HEK293 (cell line): ENCODE measurements at regions not wholly inside any gene's neighbourhood (a gene's known extent, or its start where the extent isn't known, plus 50 kb on each side); places are given as distances from the start of the nearest gene placed in this dataset.

ENCODE experiments used
- CTCF ChIA-PET: fragments of 350-600 bp; formaldehyde crosslinking; extraction: SDS; loops from one replicate; lab custom pipeline; 2021; ENCODE audit warnings: antibody characterized with exemption; lab: Yijun Ruan, JAX
- POLR2A ChIA-PET: fragments of 300-600 bp; formaldehyde crosslinking; extraction: SDS; loops from one replicate; lab custom pipeline; 2020; ENCODE audit warnings: antibody characterized with exemption, inconsistent platforms; lab: Yijun Ruan, JAX
- H3K27ac ChIP-seq: fragments of 200-500 bp; sonication (Bioruptor generic); 2 replicates; pipeline ENCODE4 v1.5.1; 2014; ENCODE audit warnings: low read depth, low read length, control low read depth, inconsistent platforms; ENCODE audit errors: extremely low read depth
- H3K36me3 ChIP-seq, 2 experiments: fragments of 200-500 bp in 1 of 2; sonication (Bioruptor generic) in 1 of 2; 1 replicate in 1 of 2; 2 replicates in 1 of 2; pipeline ENCODE4 v1.5.1; 2014 to 2017; ENCODE audit warnings: inconsistent platforms in 2 of 2, low read length in 2 of 2; ENCODE audit not compliant: control insufficient read depth in 2 of 2, insufficient read depth in 1 of 2
- H3K4me1 ChIP-seq: fragments of 200-500 bp; sonication (Bioruptor generic); 2 replicates; pipeline ENCODE4 v1.5.1; 2014; ENCODE audit warnings: mild to moderate bottlenecking, low read length, inconsistent platforms; ENCODE audit not compliant: control insufficient read depth, insufficient read depth
- H3K4me3 ChIP-seq: 2 replicates; pipeline ENCODE4 v1.5.1; 2011; ENCODE audit warnings: low read depth, mild to moderate bottlenecking, control low read depth, low read length, moderate library complexity
- H3K9me3 ChIP-seq: fragments of 200-500 bp; sonication (Bioruptor generic); 2 replicates; pipeline ENCODE4 v1.5.1; 2014; ENCODE audit warnings: low read depth, low read length, inconsistent platforms; ENCODE audit not compliant: control insufficient read depth, insufficient read depth
- KLF8 ChIP-seq: fragments of 450-650 bp; formaldehyde crosslinking; IDR thresholded peaks from 2 replicates; pipeline ENCODE4 v1.5.1; 2016; ENCODE audit warnings: missing biosample characterization, missing genetic modification characterization
- PRDM10 ChIP-seq: fragments of 450-650 bp; formaldehyde crosslinking; IDR thresholded peaks from 2 replicates; pipeline ENCODE4 v1.5.1; 2016; ENCODE audit warnings: missing biosample characterization, missing genetic modification characterization
- SETDB1 ChIP-seq: IDR thresholded peaks from one replicate; pipeline ENCODE4 v1.6.1; 2017; ENCODE audit warnings: mild to moderate bottlenecking, low read length, moderate library complexity, mixed read lengths; ENCODE audit not compliant: insufficient read length
- ZFP37 ChIP-seq: fragments of 450-650 bp; formaldehyde crosslinking; IDR thresholded peaks from 2 replicates; pipeline ENCODE4 v1.5.1; 2016; ENCODE audit warnings: missing biosample characterization, missing genetic modification characterization
- ZNF175 ChIP-seq: fragments of 450-650 bp; formaldehyde crosslinking; IDR thresholded peaks from 2 replicates; pipeline ENCODE4 v1.5.1; 2016; ENCODE audit warnings: missing biosample characterization, missing genetic modification characterization
- ZNF23 ChIP-seq: fragments of 450-650 bp; formaldehyde crosslinking; IDR thresholded peaks from 2 replicates; pipeline ENCODE4 v1.5.1; 2016; ENCODE audit warnings: missing biosample characterization, missing genetic modification characterization, borderline replicate concordance
- ZNF48 ChIP-seq: fragments of 450-650 bp; formaldehyde crosslinking; IDR thresholded peaks from 2 replicates; pipeline ENCODE4 v1.5.1; 2016; ENCODE audit warnings: missing biosample characterization, missing genetic modification characterization
- ZNF548 ChIP-seq: fragments of 450-650 bp; formaldehyde crosslinking; IDR thresholded peaks from 2 replicates; pipeline ENCODE4 v1.5.1; 2016; ENCODE audit warnings: missing biosample characterization, missing genetic modification characterization
- ZNF555 ChIP-seq: fragments of 450-650 bp; formaldehyde crosslinking; conservative IDR thresholded peaks from 2 replicates; pipeline ENCODE4 v1.5.1; 2017; ENCODE audit warnings: missing biosample characterization, mild to moderate bottlenecking, missing genetic modification characterization, inconsistent platforms
- ZNF585B ChIP-seq: fragments of 450-650 bp; formaldehyde crosslinking; IDR thresholded peaks from 2 replicates; pipeline ENCODE4 v1.5.1; 2016; ENCODE audit warnings: missing biosample characterization, missing genetic modification characterization
- ZNF658 ChIP-seq: fragments of 450-650 bp; formaldehyde crosslinking; IDR thresholded peaks from 2 replicates; pipeline ENCODE4; 2016; ENCODE audit warnings: missing biosample characterization, missing genetic modification characterization
- ZNF677 ChIP-seq: fragments of 450-650 bp; IDR thresholded peaks from 2 replicates; pipeline ENCODE4 v1.5.0; 2018; ENCODE audit warnings: missing biosample characterization, mild to moderate bottlenecking, missing genetic modification characterization, moderate library complexity
- ZNF747 ChIP-seq: fragments of 450-650 bp; formaldehyde crosslinking; IDR thresholded peaks from 2 replicates; pipeline ENCODE4 v1.5.1; 2016; ENCODE audit warnings: missing biosample characterization, missing genetic modification characterization
- ZNF776 ChIP-seq: fragments of 450-650 bp; formaldehyde crosslinking; IDR thresholded peaks from 2 replicates; pipeline ENCODE4 v1.5.0; 2017; ENCODE audit warnings: missing biosample characterization, missing genetic modification characterization, borderline replicate concordance
- ZNF777 ChIP-seq: fragments of 450-650 bp; formaldehyde crosslinking; IDR thresholded peaks from 2 replicates; pipeline ENCODE4 v1.5.1; 2017; ENCODE audit warnings: missing biosample characterization, missing genetic modification characterization, borderline replicate concordance
- ZNF837 ChIP-seq: fragments of 450-650 bp; formaldehyde crosslinking; IDR thresholded peaks from 2 replicates; pipeline ENCODE4 v1.5.1; 2016; ENCODE audit warnings: missing biosample characterization, missing genetic modification characterization
- ZSCAN5A ChIP-seq: fragments of 450-650 bp; formaldehyde crosslinking; IDR thresholded peaks from 2 replicates; pipeline ENCODE4 v1.5.1; 2016; ENCODE audit warnings: missing biosample characterization, missing genetic modification characterization
- TF ChIP-seq, protein P1 (sequence below): fragments of 450-650 bp; formaldehyde crosslinking; IDR thresholded peaks from 2 replicates; pipeline ENCODE4 v1.5.1; 2016; ENCODE audit warnings: missing biosample characterization, missing genetic modification characterization
- TF ChIP-seq, protein P2 (sequence below): fragments of 450-650 bp; formaldehyde crosslinking; IDR thresholded peaks from 2 replicates; pipeline ENCODE4 v1.5.1; 2016; ENCODE audit warnings: missing biosample characterization, missing genetic modification characterization
- TF ChIP-seq, protein P3 (sequence below): fragments of 450-650 bp; formaldehyde crosslinking; IDR thresholded peaks from 2 replicates; pipeline ENCODE4 v1.5.1; 2017; ENCODE audit warnings: missing biosample characterization, missing genetic modification characterization

- H3K4me3 ChIP-seq, result no peak overlapping the region
- TF ChIP-seq ZNF175 (no peak), KLF8 (tag by site-specific recombination) (no peak), ZSCAN5A (tag by site-specific recombination) (no peak), ZNF747 (tag by site-specific recombination) (no peak), ZNF48 (tag by site-specific recombination) (no peak), ZNF658 (tag by site-specific recombination) (no peak), ZNF776 (tag by site-specific recombination) (no peak), PRDM10 (tag by site-specific recombination) (no peak), ZNF777 (no peak), ZNF677 (tag by site-specific recombination) (no peak), SETDB1 (no peak), ZNF837 (tag by site-specific recombination) (no peak)
- TF ChIP-seq, protein P1, sequence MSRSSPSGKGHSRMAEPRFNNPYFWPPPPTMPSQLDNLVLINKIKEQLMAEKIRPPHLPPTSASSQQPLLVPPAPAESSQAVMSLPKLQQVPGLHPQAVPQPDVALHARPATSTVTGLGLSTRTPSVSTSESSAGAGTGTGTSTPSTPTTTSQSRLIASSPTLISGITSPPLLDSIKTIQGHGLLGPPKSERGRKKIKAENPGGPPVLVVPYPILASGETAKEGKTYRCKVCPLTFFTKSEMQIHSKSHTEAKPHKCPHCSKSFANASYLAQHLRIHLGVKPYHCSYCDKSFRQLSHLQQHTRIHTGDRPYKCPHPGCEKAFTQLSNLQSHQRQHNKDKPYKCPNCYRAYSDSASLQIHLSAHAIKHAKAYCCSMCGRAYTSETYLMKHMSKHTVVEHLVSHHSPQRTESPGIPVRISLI (tag by site-specific recombination), result no peak
- TF ChIP-seq, protein P2, sequence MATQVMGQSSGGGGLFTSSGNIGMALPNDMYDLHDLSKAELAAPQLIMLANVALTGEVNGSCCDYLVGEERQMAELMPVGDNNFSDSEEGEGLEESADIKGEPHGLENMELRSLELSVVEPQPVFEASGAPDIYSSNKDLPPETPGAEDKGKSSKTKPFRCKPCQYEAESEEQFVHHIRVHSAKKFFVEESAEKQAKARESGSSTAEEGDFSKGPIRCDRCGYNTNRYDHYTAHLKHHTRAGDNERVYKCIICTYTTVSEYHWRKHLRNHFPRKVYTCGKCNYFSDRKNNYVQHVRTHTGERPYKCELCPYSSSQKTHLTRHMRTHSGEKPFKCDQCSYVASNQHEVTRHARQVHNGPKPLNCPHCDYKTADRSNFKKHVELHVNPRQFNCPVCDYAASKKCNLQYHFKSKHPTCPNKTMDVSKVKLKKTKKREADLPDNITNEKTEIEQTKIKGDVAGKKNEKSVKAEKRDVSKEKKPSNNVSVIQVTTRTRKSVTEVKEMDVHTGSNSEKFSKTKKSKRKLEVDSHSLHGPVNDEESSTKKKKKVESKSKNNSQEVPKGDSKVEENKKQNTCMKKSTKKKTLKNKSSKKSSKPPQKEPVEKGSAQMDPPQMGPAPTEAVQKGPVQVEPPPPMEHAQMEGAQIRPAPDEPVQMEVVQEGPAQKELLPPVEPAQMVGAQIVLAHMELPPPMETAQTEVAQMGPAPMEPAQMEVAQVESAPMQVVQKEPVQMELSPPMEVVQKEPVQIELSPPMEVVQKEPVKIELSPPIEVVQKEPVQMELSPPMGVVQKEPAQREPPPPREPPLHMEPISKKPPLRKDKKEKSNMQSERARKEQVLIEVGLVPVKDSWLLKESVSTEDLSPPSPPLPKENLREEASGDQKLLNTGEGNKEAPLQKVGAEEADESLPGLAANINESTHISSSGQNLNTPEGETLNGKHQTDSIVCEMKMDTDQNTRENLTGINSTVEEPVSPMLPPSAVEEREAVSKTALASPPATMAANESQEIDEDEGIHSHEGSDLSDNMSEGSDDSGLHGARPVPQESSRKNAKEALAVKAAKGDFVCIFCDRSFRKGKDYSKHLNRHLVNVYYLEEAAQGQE (tag by site-specific recombination), result no peak
- no peaks in the 10 kb centered on the region for H3K36me3 ChIP-seq
- no peak overlapping the region for H3K27ac ChIP-seq
- H3K4me1 ChIP-seq, result no peaks in the 10 kb centered on the region
- ChIA-PET CTCF (no interaction called here), POLR2A (no interaction called here)
- H3K9me3 ChIP-seq, result no peaks in the 10 kb centered on the region
Observed at GRCh38 chr3:835096-835495, 257.7 kb upstream of the CNTN6 start.

DNA sequence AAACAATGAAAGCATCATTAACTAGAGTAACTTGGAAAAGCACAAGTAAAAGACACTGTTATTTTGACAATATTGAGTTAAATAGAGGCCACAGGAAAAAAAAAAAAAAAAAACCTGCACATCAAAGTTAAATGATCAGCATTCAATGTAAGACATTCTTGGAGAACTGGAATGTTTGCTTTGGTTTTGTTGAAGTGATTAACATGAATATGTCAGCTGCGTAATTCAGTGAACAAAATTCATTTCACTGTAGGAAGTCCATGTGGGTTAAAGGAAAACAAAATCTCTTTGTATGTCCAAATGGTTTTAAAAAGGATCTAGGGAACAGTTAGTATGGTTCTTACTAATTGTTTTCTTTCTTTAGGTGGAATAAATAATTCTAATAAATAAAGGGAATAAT, 252.8 kb upstream of the CNTN6 start:
- H3K36me3 ChIP-seq, result no peaks in the 10 kb centered on the region
- CTCF ChIA-PET, result no interaction called here
- no peaks in the 10 kb centered on the region for H3K4me1 ChIP-seq
- no peak overlapping the region for H3K4me3 ChIP-seq
- no peaks in the 10 kb centered on the region for H3K9me3 ChIP-seq
- POLR2A ChIA-PET, result no interaction called here
- H3K27ac ChIP-seq, result no peak overlapping the region
- TF ChIP-seq ZFP37 (tag by site-specific recombination) (no peak), ZNF555 (no peak), ZNF585B (tag by site-specific recombination) (no peak), PRDM10 (tag by site-specific recombination) (no peak), ZNF23 (tag by site-specific recombination) (no peak), ZNF548 (no peak), ZNF837 (tag by site-specific recombination) (no peak)
- TF ChIP-seq, protein P3, sequence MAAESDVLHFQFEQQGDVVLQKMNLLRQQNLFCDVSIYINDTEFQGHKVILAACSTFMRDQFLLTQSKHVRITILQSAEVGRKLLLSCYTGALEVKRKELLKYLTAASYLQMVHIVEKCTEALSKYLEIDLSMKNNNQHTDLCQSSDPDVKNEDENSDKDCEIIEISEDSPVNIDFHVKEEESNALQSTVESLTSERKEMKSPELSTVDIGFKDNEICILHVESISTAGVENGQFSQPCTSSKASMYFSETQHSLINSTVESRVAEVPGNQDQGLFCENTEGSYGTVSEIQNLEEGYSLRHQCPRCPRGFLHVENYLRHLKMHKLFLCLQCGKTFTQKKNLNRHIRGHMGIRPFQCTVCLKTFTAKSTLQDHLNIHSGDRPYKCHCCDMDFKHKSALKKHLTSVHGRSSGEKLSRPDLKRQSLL (tag by site-specific recombination), result no peak
